PC-3 (cell line): ENCODE measurements at regions not wholly inside any gene's neighbourhood (a gene's known extent, or its start where the extent isn't known, plus 50 kb on each side); places are given as distances from the start of the nearest gene placed in this dataset.

ENCODE experiments used
- CTCF ChIP-seq: fragments of 300-600 bp; sonication (generic); conservative IDR thresholded peaks from 2 replicates; pipeline ENCODE4 v1.5.1; 2017; ENCODE audit warnings: antibody characterized with exemption, low read depth, mild to moderate bottlenecking, low read length
- EZH2 ChIP-seq: fragments of 300-600 bp; sonication (generic); IDR thresholded peaks from one replicate; pipeline ENCODE4 v1.6.1; 2017; ENCODE audit warnings: antibody characterized with exemption, mild to moderate bottlenecking, low read length; ENCODE audit not compliant: unreplicated experiment
- EZH2phosphoT487 ChIP-seq: fragments of 300-600 bp; sonication (generic); IDR thresholded peaks from 2 replicates; pipeline ENCODE4 v1.6.1; 2018; ENCODE audit warnings: mild to moderate bottlenecking, antibody characterized with exemption, low read length, borderline replicate concordance

- TF ChIP-seq CTCF (no peak), EZH2 (no peak), EZH2phosphoT487 (no peak)
Observed at GRCh38 chr2:17334300-17334699, 183.9 kb downstream of the RAD51AP2 start.
